Large intestine (tissue), 3 donors: ENCODE measurements at regions not wholly inside any gene's neighbourhood (a gene's known extent, or its start where the extent isn't known, plus 50 kb on each side); places are given as distances from the start of the nearest gene placed in this dataset.
"Not testable (repeated sequence)": the region's sequence is repeated elsewhere in the genome, so short reads cannot be mapped to it uniquely, and the experiment has no call there.

Source experiments
- DNase-seq, 2 donors: peaks; one replicate each; pipeline versions ENCODE4 v3.0.0 to v3.0.0-alpha.2; 2013
- H3K27ac ChIP-seq: one replicate; pipeline ENCODE4 v1.5.1; 2013; ENCODE audit warnings: low read length
- H3K27me3 ChIP-seq: 2 replicates; pipeline ENCODE4 v1.6.1; 2013; ENCODE audit warnings: low read length; ENCODE audit not compliant: control insufficient read depth, insufficient read depth
- H3K36me3 ChIP-seq: 2 replicates; pipeline ENCODE4 v1.6.1; 2013; ENCODE audit warnings: low read length; ENCODE audit not compliant: control insufficient read depth, insufficient read depth
- H3K4me1 ChIP-seq: one replicate; pipeline ENCODE4 v1.6.1; 2013; ENCODE audit warnings: low read length; ENCODE audit not compliant: control insufficient read depth, insufficient read depth
- H3K4me3 ChIP-seq: one replicate; pipeline ENCODE4 v1.5.1; 2013; ENCODE audit warnings: low read length
- H3K9me3 ChIP-seq: one replicate; pipeline ENCODE4 v1.6.1; 2013; ENCODE audit warnings: mild to moderate bottlenecking, low read depth, low read length, moderate library complexity; ENCODE audit not compliant: control insufficient read depth
- WGBS: methylation state at CpG from one replicate; pipeline ENCODE4 v1.1.5; 2013; ENCODE audit warnings: low lambda C conversion rate; ENCODE audit not compliant: insufficient coverage; 5-methylcytosine and 5-hydroxymethylcytosine counted together

- Histone ChIP-seq H3K4me3 (no peak overlapping the region), H3K36me3 (no peaks in the 10 kb centered on the region), H3K9me3 (no peaks in the 10 kb centered on the region), H3K27me3 (no peaks in the 10 kb centered on the region), H3K4me1 (peaks cover 3% of the 10 kb centered on the region), H3K27ac (no peak overlapping the region)
- DNase-seq = no peak
- WGBS = no CpG with 5 or more reads among the region's 4 CpGs
Measured at GRCh38 chr10:118873091-118873737, 118.4 kb upstream of the CACUL1 start.

GRCh38 chr10:118873738-118874105 is 119.0 kb upstream of the CACUL1 start:
- no peak overlapping the region for H3K4me3 ChIP-seq
- 40% methylated on average over 1 of the region's 2 CpGs for WGBS

GRCh38 chr10:118874171-118874570 is 119.4 kb upstream of the CACUL1 start:
- H3K36me3 ChIP-seq = no peaks in the 10 kb centered on the region
- no peaks in the 10 kb centered on the region for H3K9me3 ChIP-seq
- no peak for DNase-seq
- no CpG with 5 or more reads among the region's 2 CpGs for WGBS
- H3K27ac ChIP-seq = no peak overlapping the region
- peaks cover 3% of the 10 kb centered on the region for H3K4me1 ChIP-seq
- no peaks in the 10 kb centered on the region for H3K27me3 ChIP-seq
- H3K4me3 ChIP-seq = no peak overlapping the region

More at GRCh38 chr10:118873738-118874105, 119.0 kb upstream of the CACUL1 start:
- no peaks in the 10 kb centered on the region for H3K9me3 ChIP-seq
- H3K4me1 ChIP-seq = peaks cover 3% of the 10 kb centered on the region
- no peak for DNase-seq
- H3K27me3 ChIP-seq = no peaks in the 10 kb centered on the region
- no peaks in the 10 kb centered on the region for H3K36me3 ChIP-seq
- no peak overlapping the region for H3K27ac ChIP-seq

GRCh38 chr10:118875087-118875486 is 120.3 kb upstream of the CACUL1 start:
- no peak overlapping the region for H3K27ac ChIP-seq
- no peaks in the 10 kb centered on the region for H3K27me3 ChIP-seq
- no peak overlapping the region for H3K4me3 ChIP-seq
- no peaks in the 10 kb centered on the region for H3K9me3 ChIP-seq
- no peaks in the 10 kb centered on the region for H3K36me3 ChIP-seq
- H3K4me1 ChIP-seq = peaks cover 3% of the 10 kb centered on the region
- no peak for DNase-seq
- WGBS = no CpG with 5 or more reads among the region's 1 CpG

GRCh38 chr10:118882741-118883140 is 128.0 kb upstream of the CACUL1 start:
- Histone ChIP-seq H3K27me3 (no peaks in the 10 kb centered on the region), H3K36me3 (no peaks in the 10 kb centered on the region), H3K9me3 (no peaks in the 10 kb centered on the region), H3K4me3 (no peak overlapping the region), H3K4me1 (no peaks in the 10 kb centered on the region), H3K27ac (no peak overlapping the region)
- WGBS = 100% methylated on average over 2 of the region's 2 CpGs
- DNase-seq = no peak

GRCh38 chr10:118892255-118892654 is 137.3 kb upstream of the NANOS1 start:
- no peaks in the 10 kb centered on the region for H3K4me1 ChIP-seq
- no CpG with 5 or more reads among the region's 1 CpG for WGBS
- peaks cover 5% of the 10 kb centered on the region for H3K9me3 ChIP-seq
- no peak overlapping the region for H3K4me3 ChIP-seq
- no peak overlapping the region for H3K27ac ChIP-seq
- H3K27me3 ChIP-seq = peaks cover 3% of the 10 kb centered on the region
- no peak for DNase-seq
- H3K36me3 ChIP-seq = no peaks in the 10 kb centered on the region

- not testable (repeated sequence) for H3K27ac ChIP-seq, H3K9me3 ChIP-seq, H3K36me3 ChIP-seq, H3K4me1 ChIP-seq, H3K4me3 ChIP-seq, H3K27me3 ChIP-seq, DNase-seq
- no CpG with 5 or more reads among the region's 25 CpGs for WGBS
Measured at GRCh38 chr10:118894891-118895290, 134.6 kb upstream of the NANOS1 start.

- no peak overlapping the region for H3K27ac ChIP-seq
- no peak overlapping the region for H3K4me3 ChIP-seq
- no peaks in the 10 kb centered on the region for H3K9me3 ChIP-seq
- 93% methylated on average over 3 of the region's 9 CpGs for WGBS
- no peaks in the 10 kb centered on the region for H3K36me3 ChIP-seq
- no peaks in the 10 kb centered on the region for H3K4me1 ChIP-seq
- no peaks in the 10 kb centered on the region for H3K27me3 ChIP-seq
- no peak for DNase-seq
Measured at GRCh38 chr10:118900617-118901016, 128.9 kb upstream of the NANOS1 start.

GRCh38 chr10:118901380-118901779 is 128.1 kb upstream of the NANOS1 start:
- no peaks in the 10 kb centered on the region for H3K27me3 ChIP-seq
- no peak for DNase-seq
- H3K4me1 ChIP-seq = no peaks in the 10 kb centered on the region
- H3K4me3 ChIP-seq = no peak overlapping the region
- H3K27ac ChIP-seq = no peak overlapping the region
- no CpG with 5 or more reads among the region's 4 CpGs for WGBS
- no peaks in the 10 kb centered on the region for H3K9me3 ChIP-seq
- H3K36me3 ChIP-seq = no peaks in the 10 kb centered on the region

GRCh38 chr10:118901906-118902305 is 127.6 kb upstream of the NANOS1 start:
- no peak overlapping the region for H3K4me3 ChIP-seq
- H3K27ac ChIP-seq = no peak overlapping the region
- no CpG with 5 or more reads among the region's 4 CpGs for WGBS
- H3K9me3 ChIP-seq = no peaks in the 10 kb centered on the region
- H3K27me3 ChIP-seq = no peaks in the 10 kb centered on the region
- H3K36me3 ChIP-seq = no peaks in the 10 kb centered on the region
- no peaks in the 10 kb centered on the region for H3K4me1 ChIP-seq
- no peak for DNase-seq

GRCh38 chr10:118902656-118903055 is 126.9 kb upstream of the NANOS1 start:
- not testable (repeated sequence) for H3K4me1 ChIP-seq, DNase-seq, H3K4me3 ChIP-seq, H3K27me3 ChIP-seq, H3K27ac ChIP-seq, H3K9me3 ChIP-seq, H3K36me3 ChIP-seq
- no CpG with 5 or more reads among the region's 5 CpGs for WGBS
